Heart left ventricle (tissue), 13 donors: ENCODE measurements at regions not wholly inside any gene's neighbourhood (a gene's known extent, or its start where the extent isn't known, plus 50 kb on each side); places are given as distances from the start of the nearest gene placed in this dataset.

Source experiments
- CTCF ChIP-seq, 12 donors: fragments of 200-600 bp; sonication (generic) in 4 of 12; IDR thresholded peaks; one replicate each; pipeline versions ENCODE4 v1.5.0 to v1.8.0; 2018 to 2022; ENCODE audit warnings: antibody characterized with exemption in 12 of 12, mild to moderate bottlenecking in 5 of 12
- POLR2A ChIP-seq, 2 donors: fragments of 450-650 bp; IDR thresholded peaks; one replicate each; pipeline ENCODE4 v1.6.1; 2017; ENCODE audit warnings: antibody characterized with exemption in 2 of 2, mild to moderate bottlenecking in 2 of 2, moderate library complexity in 2 of 2
- donor health status: ischemic (EF 13 %, LVEDD 7.1; RV severe dilation, severe dysfunction).
- donor health status: DM: no; HTN: yes; CAD: no.
- donor health status: DM: no; HTN: no; CAD: no.
- donor health status: ischemic (EF 25% LVEDD 6.9; RV normal size, moderate dysfunction).
- donor health status: ischemic (EF 25% LVEDD 5.7; RV mildly dilated, moderate dysfunction).
- donor health status: ischemic (EF 35%, LVEDD 5.7; RV mildly dilated, moderate dysfunction).
- donor health status: nonischemic (EF 11% LVEDD 7.7; RV severe dilation, severe dysfunction).
- donor health status: DM: yes; HTN: yes; CAD: no.
- donor health status: PGD.
- donor health status: ischemic (EF 29% LVEDD 5.4; RV normal size, mild dysfunction).
- donor health status: nonischemic (EF 23%, LVEDD 6.1; RV moderate dilation, normal function).

GRCh38 chr7:145876376-145876775 is 240.2 kb upstream of the CNTNAP2 start:
- TF ChIP-seq POLR2A (IDR thresholded peaks at IDR 0.05) (no peak), CTCF (IDR thresholded peaks at IDR 0.05) (no peak)
